ENCODE measurements at regions not wholly inside any gene's neighbourhood (a gene's known extent, or its start where the extent isn't known, plus 50 kb on each side); places are given as distances from the start of the nearest gene placed in this dataset.
"Not testable (repeated sequence)": the region's sequence is repeated elsewhere in the genome, so short reads cannot be mapped to it uniquely, and the experiment has no call there.

DNA sequence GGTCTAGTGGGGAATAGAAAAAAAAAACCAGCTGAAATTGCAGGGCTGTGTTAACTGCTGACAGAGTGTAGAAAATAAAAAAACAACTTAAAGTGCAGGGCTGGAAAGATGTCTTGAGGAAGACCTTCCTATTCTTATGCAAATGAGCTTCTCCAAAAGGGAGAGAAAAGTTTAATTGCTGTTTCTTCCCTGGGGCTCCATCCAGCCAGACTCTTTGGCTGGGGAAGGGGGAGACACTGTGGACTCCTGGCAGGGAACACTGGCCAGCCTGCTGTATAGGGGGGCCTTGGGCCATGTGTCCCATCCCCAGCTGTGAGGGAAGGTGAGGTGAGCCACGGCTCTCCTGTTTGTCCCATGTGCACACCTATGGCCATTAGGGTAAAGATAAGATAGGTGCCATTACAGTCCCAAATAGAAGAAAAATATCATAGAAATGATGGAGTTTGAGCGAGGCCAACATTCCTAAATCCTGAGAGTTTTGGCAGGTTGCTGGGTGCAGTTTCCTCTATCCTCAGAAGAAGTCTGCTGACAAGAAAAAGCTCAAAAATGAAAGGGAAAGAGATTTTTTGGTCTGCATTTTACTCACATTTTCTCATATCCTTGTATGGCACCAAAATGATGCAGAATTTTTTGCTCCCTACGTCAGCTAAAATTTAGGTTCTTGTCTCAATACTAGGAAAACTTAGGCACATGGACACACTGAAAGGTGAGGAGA lies 901.7 kb downstream of the PLOD2 start:
- no peak for DNase-seq (ENCODE audit: low read depth, low spot score)
- in situ Hi-C loops (cut with HindIII; ENCODE audit: low pct_unique_long_range_greater_than_20kb, low sequenced_read_pairs), result no loop called here

DNA sequence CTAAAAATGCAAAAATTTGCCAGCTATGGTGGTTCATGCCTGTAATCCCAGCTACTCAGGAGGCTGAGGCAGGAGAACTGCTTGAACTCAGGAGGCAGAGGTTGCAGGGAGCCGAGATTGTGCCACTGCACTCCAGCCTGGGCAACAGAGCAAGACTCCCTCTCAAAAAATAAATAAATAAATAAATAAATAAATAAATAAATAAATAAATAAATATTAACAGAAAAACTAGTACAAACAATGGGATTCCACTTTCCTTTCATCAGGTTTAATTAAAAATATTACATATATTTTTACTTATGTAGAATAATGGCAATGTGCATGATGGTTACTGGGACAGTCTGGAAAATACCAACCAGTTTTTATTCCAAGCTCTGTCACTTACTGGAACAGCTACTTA lies 897.5 kb downstream of the PLOD2 start:
- DNase-seq (ENCODE audit: low read depth, low spot score); in situ Hi-C loops (cut with HindIII; ENCODE audit: low pct_unique_long_range_greater_than_20kb, low sequenced_read_pairs): not testable (repeated sequence)

- no peak for DNase-seq (ENCODE audit: low read depth, low spot score)
Observed at GRCh38 chr3:145266368-145266767, 894.6 kb downstream of the PLOD2 start.

DNA sequence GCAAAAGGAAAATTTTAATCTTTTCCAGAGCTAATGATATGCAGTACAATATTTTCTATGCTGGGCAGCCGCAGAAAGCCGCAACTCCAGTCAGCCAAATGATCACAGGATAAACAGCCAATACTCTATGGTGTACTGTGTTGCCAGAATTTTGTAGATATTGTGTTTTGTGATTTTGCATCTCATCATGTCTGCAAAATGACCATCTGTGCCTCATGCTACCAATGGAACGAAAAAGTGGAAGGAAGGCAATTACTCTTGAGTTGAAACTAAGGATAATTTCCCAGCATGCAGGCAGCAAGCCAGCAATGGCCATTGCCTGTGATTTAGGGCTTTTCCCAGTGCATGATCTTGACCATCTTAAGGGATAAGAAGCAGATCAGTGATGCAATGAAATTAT lies 891.9 kb downstream of the PLOD2 start:
- DNase-seq (ENCODE audit: low read depth, low spot score), result no peak
- in situ Hi-C loops (cut with HindIII; ENCODE audit: low pct_unique_long_range_greater_than_20kb, low sequenced_read_pairs), result no loop called here

More at GRCh38 chr3:145266368-145266767, 894.6 kb downstream of the PLOD2 start:
- in situ Hi-C loops (cut with HindIII; ENCODE audit: low pct_unique_long_range_greater_than_20kb, low sequenced_read_pairs), result no loop called here

DNA sequence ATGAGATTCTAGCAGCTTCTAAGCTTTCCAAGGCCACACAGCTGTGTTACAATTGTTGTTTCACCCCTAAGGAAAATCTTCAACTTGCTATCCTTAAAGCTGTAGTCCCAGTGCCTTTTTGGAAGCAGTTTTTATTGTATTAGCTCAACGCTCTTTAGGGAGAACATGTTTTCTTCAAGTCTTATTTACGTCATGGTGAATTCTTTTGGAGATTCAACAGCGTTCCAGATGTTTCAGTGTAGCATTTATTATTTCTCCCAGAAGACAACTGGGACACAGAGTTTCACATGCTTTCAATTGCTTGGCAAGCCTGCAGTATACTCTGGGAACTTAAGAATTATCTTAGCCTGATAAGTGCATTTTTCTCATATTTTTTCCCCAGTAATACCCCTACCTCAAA lies 888.3 kb downstream of the PLOD2 start:
- DNase-seq (ENCODE audit: low read depth, low spot score), result no peak
- in situ Hi-C loops (cut with HindIII; ENCODE audit: low pct_unique_long_range_greater_than_20kb, low sequenced_read_pairs), result no loop called here

DNA sequence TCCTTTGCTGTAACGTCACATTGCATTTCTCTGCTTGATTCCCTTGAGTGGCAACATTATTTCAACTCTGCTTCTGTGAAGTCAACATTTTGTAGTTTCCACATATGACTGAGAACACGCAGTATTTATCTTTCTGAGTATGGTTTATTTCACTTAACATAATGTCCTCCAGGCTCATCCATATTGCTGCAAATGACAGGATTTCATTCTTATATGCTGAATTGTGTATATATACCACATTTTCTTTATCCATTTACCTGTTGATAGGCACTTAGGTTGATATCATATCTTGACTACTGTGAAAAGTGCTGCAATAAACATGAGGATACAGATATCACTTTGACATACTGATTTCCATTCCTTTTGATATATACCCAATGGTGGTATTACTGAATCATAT lies 878.5 kb downstream of the PLOD2 start:
- in situ Hi-C loops (cut with HindIII; ENCODE audit: low pct_unique_long_range_greater_than_20kb, low sequenced_read_pairs), result no loop called here
- DNase-seq (ENCODE audit: low read depth, low spot score), result no peak

- in situ Hi-C loops (cut with HindIII; ENCODE audit: low pct_unique_long_range_greater_than_20kb, low sequenced_read_pairs), result no loop called here
- DNase-seq (ENCODE audit: low read depth, low spot score), result no peak
Observed at GRCh38 chr3:145286937-145287336, 874.0 kb downstream of the PLOD2 start.

DNA sequence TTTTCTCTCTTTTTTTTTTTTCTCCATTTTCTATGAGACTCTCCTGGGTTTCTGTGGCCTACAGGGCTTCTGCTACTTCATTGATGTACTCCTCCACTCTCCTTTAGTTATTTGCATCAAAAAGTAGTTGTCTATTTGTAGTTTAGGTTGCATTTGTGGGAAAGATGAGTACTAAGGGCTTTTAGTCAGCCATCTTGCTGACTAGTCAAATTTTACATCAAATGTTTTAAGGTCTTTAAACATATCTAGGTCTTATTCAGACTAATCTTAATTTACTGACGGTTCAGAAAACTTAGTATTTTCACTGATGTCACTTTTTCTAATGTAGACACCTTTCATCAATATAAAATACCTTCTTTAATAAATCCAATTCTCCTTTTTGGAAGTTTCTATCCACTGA lies 871.0 kb downstream of the PLOD2 start:
- in situ Hi-C loops (cut with HindIII; ENCODE audit: low pct_unique_long_range_greater_than_20kb, low sequenced_read_pairs), result no loop called here
- no peak for DNase-seq (ENCODE audit: low read depth, low spot score)

- no peak for DNase-seq (ENCODE audit: low read depth, low spot score)
- in situ Hi-C loops (cut with HindIII; ENCODE audit: low pct_unique_long_range_greater_than_20kb, low sequenced_read_pairs), result no loop called here
Observed at GRCh38 chr3:145294572-145294971, 866.4 kb downstream of the PLOD2 start.

GRCh38 chr3:145307272-145307671 lies 853.7 kb downstream of the PLOD2 start:
- in situ Hi-C loops (cut with HindIII; ENCODE audit: low pct_unique_long_range_greater_than_20kb, low sequenced_read_pairs), result no loop called here

DNA sequence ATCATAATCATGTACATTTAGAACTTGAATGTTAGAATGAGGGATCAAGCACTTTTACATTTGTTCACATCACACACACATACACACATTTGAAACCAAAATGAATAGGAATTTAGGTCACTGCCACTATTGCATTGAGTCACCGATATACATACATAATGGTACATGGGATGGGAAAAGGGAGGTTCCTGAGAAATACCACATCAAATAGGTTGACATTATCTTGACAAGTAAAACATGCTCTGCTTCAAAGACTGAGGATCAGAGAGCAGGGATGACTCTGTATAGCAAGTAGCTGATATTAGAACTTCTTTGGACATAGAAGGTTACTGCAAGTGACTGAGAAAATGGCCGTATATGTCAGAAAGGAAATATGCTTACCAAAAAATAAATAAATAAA lies 847.2 kb downstream of the PLOD2 start:
- in situ Hi-C loops (cut with HindIII; ENCODE audit: low pct_unique_long_range_greater_than_20kb, low sequenced_read_pairs), result no loop called here

More at GRCh38 chr3:145307272-145307671, 853.7 kb downstream of the PLOD2 start:
- no peak for DNase-seq (ENCODE audit: low read depth, low spot score)

GRCh38 chr3:145316253-145316652 lies 844.7 kb downstream of the PLOD2 start:
- in situ Hi-C loops (cut with HindIII; ENCODE audit: low pct_unique_long_range_greater_than_20kb, low sequenced_read_pairs); DNase-seq (ENCODE audit: low read depth, low spot score): not testable (repeated sequence)

More for the DNA sequence above, 847.2 kb downstream of the PLOD2 start:
- no peak for DNase-seq (ENCODE audit: low read depth, low spot score)

DNA sequence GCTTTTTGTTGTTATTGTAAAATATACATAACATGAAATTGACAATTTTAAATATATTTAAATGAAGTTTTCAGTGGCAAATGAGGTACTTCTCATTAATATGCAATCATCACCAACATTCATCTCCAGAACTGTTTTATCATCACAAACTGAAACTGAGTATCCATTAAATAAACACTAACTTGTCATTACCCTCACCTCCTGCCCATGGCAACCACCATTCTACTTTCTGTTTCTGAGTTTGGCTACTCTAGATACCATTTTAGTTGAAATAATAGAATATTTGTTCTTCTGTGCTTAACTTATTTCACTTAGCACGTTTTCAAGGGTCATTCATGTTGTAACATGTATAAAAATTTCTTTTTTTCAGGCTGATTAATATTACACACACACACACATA lies 834.3 kb downstream of the PLOD2 start:
- in situ Hi-C loops (cut with HindIII; ENCODE audit: low pct_unique_long_range_greater_than_20kb, low sequenced_read_pairs), result no loop called here
- no peak for DNase-seq (ENCODE audit: low read depth, low spot score)

DNA sequence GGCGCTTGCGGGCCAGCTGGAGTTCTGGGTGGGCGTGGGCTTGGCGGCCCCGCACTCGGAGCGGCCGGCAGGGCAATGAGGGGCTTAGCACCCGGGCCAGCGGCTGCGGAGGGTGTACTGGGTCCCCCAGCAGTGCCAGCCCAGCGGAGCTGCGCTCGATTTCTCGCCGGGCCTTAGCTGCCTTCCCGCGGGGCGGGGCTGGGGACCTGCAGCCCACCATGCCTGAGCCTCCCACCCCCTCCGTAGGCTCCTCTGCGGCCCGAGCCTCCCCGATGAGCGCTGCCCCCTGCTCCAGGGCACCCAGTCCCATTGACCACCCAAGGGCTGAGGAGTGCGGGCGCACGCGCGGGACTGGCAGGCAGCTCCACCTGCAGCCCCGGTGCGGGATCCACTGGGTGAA lies 827.6 kb downstream of the PLOD2 start:
- in situ Hi-C loops (cut with HindIII; ENCODE audit: low pct_unique_long_range_greater_than_20kb, low sequenced_read_pairs), result not testable (repeated sequence)

GRCh38 chr3:145333931-145334330 lies 827.1 kb downstream of the PLOD2 start:
- in situ Hi-C loops (cut with HindIII; ENCODE audit: low pct_unique_long_range_greater_than_20kb, low sequenced_read_pairs), result no loop called here
- no peak for DNase-seq (ENCODE audit: low read depth, low spot score)

More for the DNA sequence above, 827.6 kb downstream of the PLOD2 start:
- DNase-seq (ENCODE audit: low read depth, low spot score), result not testable (repeated sequence)

GRCh38 chr3:145355206-145355605 lies 805.8 kb downstream of the PLOD2 start:
- DNase-seq (ENCODE audit: low read depth, low spot score), result no peak
- in situ Hi-C loops (cut with HindIII; ENCODE audit: low pct_unique_long_range_greater_than_20kb, low sequenced_read_pairs), result no loop called here

- DNase-seq (ENCODE audit: low read depth, low spot score), result no peak
- in situ Hi-C loops (cut with HindIII; ENCODE audit: low pct_unique_long_range_greater_than_20kb, low sequenced_read_pairs), result no loop called here
Observed at GRCh38 chr3:145357453-145357852, 803.5 kb downstream of the PLOD2 start.

- DNase-seq (ENCODE audit: low read depth, low spot score), result no peak
- in situ Hi-C loops (cut with HindIII; ENCODE audit: low pct_unique_long_range_greater_than_20kb, low sequenced_read_pairs), result no loop called here
Observed at GRCh38 chr3:145359040-145359439, 801.9 kb downstream of the PLOD2 start.

- in situ Hi-C loops (cut with HindIII; ENCODE audit: low pct_unique_long_range_greater_than_20kb, low sequenced_read_pairs), result no loop called here
- DNase-seq (ENCODE audit: low read depth, low spot score), result no peak
Observed at GRCh38 chr3:145368748-145369147, 792.2 kb downstream of the PLOD2 start.

DNA sequence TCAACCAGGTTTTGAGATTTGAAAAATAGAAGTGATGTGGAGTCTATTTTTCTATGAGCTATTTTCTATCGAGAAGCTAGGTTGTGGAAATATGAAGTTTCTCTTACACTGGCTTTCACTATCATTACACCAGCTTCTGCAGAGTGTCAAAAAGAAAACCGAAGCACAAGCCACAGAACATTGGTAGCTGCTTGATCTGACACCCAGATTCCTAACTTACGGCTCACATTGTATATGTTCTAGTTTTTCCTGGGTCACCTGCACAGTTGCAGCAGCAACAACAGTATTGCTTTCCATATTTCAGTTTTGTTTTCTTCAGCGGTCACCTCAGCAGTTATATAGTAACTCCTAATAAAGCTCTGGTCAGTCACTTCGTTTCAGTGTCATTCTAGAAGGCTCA lies 790.1 kb downstream of the PLOD2 start:
- in situ Hi-C loops (cut with HindIII; ENCODE audit: low pct_unique_long_range_greater_than_20kb, low sequenced_read_pairs), result no loop called here
- no peak for DNase-seq (ENCODE audit: low read depth, low spot score)
